Cardiac muscle cell (in vitro differentiated cells and primary cell): ENCODE measurements at regions not wholly inside any gene's neighbourhood (a gene's known extent, or its start where the extent isn't known, plus 50 kb on each side); places are given as distances from the start of the nearest gene placed in this dataset.

Source experiments
- DNase-seq, 2 donors: peaks; one replicate each; pipeline versions ENCODE4 v3.0.0 to v3.0.0-alpha.2; 2010 to 2017; ENCODE audit warnings: low read depth in 1 of 2, low spot score in 1 of 2
- H3K27ac ChIP-seq: fragments of 200-600 bp; sonication (generic); 2 replicates; pipeline ENCODE4 v1.5.1; 2016
- H3K27me3 ChIP-seq: fragments of 200-600 bp; sonication (generic); 2 replicates; pipeline ENCODE4 v1.6.0; 2016; ENCODE audit warnings: control low read depth
- H3K36me3 ChIP-seq: fragments of 200-600 bp; sonication (generic); 2 replicates; pipeline ENCODE4 v1.5.1; 2016; ENCODE audit warnings: control low read depth
- H3K4me1 ChIP-seq: fragments of 200-600 bp; sonication (generic); 2 replicates; pipeline ENCODE4 v1.8.1; 2017; ENCODE audit warnings: low read depth, mild to moderate bottlenecking, mixed run types
- H3K4me3 ChIP-seq: fragments of 200-600 bp; sonication (generic); 2 replicates; pipeline ENCODE4 v1.5.1; 2016; ENCODE audit warnings: mild to moderate bottlenecking
- H3K9me3 ChIP-seq: fragments of 200-600 bp; sonication (generic); 2 replicates; pipeline ENCODE4 v1.5.1; 2017; ENCODE audit warnings: low read depth, mild to moderate bottlenecking, control low read depth
- TF ChIP-seq, protein P1 (sequence below): IDR thresholded peaks from 2 replicates; pipeline ENCODE4 v1.5.1; 2012; ENCODE audit warnings: low read depth, mild to moderate bottlenecking, low read length

DNA sequence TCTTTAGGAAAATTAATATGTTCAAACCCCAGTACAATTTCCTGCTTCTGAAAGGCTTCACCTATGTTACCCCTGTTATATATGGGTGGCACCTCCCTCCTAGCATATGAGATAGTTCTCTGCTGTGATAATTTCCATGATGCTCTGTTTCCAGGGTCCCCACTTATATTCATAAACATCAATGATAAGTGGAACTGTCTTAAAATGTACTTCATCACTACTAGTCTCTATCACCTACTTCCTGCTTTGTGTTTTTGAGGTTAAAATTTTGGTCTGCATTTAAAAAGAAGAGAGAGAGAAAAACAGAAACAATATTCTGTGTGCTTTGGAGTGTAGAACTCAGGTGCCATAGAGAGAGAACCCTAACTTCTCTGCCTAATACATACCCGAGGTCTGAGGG lies 234.7 kb downstream of the HTR1A start:
- Histone ChIP-seq H3K27ac (no peak overlapping the region), H3K9me3 (no peaks in the 10 kb centered on the region), H3K4me3 (no peak overlapping the region), H3K4me1 (peaks cover 8% of the 10 kb centered on the region), H3K27me3 (no peaks in the 10 kb centered on the region), H3K36me3 (no peaks in the 10 kb centered on the region)
- TF ChIP-seq, protein P1, sequence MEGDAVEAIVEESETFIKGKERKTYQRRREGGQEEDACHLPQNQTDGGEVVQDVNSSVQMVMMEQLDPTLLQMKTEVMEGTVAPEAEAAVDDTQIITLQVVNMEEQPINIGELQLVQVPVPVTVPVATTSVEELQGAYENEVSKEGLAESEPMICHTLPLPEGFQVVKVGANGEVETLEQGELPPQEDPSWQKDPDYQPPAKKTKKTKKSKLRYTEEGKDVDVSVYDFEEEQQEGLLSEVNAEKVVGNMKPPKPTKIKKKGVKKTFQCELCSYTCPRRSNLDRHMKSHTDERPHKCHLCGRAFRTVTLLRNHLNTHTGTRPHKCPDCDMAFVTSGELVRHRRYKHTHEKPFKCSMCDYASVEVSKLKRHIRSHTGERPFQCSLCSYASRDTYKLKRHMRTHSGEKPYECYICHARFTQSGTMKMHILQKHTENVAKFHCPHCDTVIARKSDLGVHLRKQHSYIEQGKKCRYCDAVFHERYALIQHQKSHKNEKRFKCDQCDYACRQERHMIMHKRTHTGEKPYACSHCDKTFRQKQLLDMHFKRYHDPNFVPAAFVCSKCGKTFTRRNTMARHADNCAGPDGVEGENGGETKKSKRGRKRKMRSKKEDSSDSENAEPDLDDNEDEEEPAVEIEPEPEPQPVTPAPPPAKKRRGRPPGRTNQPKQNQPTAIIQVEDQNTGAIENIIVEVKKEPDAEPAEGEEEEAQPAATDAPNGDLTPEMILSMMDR: no peak
- no peak for DNase-seq

DNA sequence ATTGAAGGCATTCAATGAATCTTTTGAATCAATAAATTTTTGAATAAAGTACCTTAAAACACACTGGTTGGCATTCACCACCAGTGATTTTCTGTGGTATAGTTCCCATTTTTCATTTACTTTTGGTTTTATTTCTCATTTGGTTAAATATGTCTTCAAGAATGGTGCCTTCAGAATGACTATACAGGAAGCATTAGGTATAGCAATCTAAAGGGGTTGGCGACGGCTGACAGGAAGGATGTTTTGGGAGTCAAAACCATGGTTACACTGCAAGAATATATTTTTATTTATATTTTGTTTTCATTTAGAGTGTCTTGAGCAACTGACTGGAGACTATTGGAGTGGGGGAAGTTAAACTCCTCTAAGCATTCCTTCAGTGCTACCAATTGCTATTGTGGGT lies 235.7 kb downstream of the HTR1A start:
- Histone ChIP-seq H3K4me3 (no peak overlapping the region), H3K36me3 (no peaks in the 10 kb centered on the region), H3K4me1 (peaks cover 8% of the 10 kb centered on the region), H3K27me3 (no peaks in the 10 kb centered on the region), H3K9me3 (no peaks in the 10 kb centered on the region), H3K27ac (no peak overlapping the region)
- no peak for DNase-seq
- TF ChIP-seq, protein P1: no peak

DNA sequence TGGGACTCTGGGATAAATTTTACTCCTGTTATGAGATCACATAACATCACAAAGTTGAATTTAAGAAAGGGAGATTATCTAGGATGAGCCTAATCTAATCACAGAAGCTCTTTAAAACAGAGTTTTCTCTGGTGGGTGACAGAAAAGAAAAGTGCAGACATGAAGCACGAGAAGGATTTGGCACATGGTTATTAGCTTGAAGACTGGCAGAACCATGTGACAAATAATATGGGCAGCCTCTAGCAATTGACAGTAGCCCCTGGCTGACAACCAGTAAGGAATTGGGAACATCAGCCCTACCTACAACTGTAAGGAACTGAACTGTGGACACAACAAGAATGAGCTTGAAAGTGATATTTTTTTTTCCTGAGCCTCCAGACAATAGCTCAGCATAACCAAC lies 243.1 kb downstream of the HTR1A start:
- no peak for DNase-seq
- Histone ChIP-seq H3K27ac (no peak overlapping the region), H3K4me3 (no peak overlapping the region), H3K9me3 (no peaks in the 10 kb centered on the region), H3K27me3 (no peaks in the 10 kb centered on the region), H3K36me3 (no peaks in the 10 kb centered on the region), H3K4me1 (peaks cover 8% of the 10 kb centered on the region)
- TF ChIP-seq, protein P1: no peak

DNA sequence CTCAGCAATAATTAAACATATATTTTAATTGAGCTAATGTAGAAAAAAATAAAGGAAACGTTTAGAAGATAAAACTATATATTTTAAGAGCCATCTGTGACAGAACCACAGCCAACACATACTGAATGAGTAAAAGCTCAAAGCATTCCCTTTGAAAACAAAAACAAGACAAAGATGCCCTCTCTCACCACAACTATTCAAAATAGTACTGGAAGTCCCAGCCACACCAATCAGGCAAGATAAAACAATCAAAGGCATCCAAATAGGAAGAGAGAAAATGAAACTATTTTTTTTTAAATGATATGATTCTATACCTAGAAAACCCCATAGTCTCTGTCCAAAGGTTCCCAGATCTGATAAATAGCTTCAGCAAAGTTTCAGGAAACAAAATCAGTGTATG lies 262.0 kb downstream of the HTR1A start:
- H3K4me3 ChIP-seq: no peak overlapping the region
- TF ChIP-seq, protein P1: no peak
- H3K4me1 ChIP-seq: no peaks in the 10 kb centered on the region
- no peak overlapping the region for H3K27ac ChIP-seq
- no peak for DNase-seq
- no peaks in the 10 kb centered on the region for H3K36me3 ChIP-seq
- H3K9me3 ChIP-seq: no peaks in the 10 kb centered on the region
- H3K27me3 ChIP-seq: no peaks in the 10 kb centered on the region

DNA sequence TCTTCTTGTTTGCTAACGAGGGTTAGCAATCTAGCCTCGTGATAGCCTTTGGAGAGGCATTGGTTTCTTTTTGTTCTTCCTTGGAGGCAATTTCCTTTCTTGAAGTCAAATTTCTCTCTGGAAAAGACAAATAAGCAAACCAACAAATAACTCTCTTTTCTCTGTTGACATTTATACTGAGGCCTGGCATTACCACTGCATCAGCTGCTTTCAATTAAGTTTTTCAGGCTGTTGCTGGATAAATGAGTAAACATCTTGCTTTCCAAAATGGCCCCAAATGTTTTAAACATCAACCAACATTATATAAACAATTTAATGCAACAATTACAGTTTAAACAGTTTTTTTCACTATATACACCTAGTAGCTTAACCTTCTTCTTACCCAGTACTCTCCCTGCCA lies 264.4 kb downstream of the HTR1A start:
- no peak for DNase-seq
- H3K4me3 ChIP-seq: no peak overlapping the region
- no peaks in the 10 kb centered on the region for H3K9me3 ChIP-seq
- no peaks in the 10 kb centered on the region for H3K27me3 ChIP-seq
- TF ChIP-seq, protein P1: no peak
- no peaks in the 10 kb centered on the region for H3K36me3 ChIP-seq
- no peak overlapping the region for H3K27ac ChIP-seq
- H3K4me1 ChIP-seq: no peaks in the 10 kb centered on the region

DNA sequence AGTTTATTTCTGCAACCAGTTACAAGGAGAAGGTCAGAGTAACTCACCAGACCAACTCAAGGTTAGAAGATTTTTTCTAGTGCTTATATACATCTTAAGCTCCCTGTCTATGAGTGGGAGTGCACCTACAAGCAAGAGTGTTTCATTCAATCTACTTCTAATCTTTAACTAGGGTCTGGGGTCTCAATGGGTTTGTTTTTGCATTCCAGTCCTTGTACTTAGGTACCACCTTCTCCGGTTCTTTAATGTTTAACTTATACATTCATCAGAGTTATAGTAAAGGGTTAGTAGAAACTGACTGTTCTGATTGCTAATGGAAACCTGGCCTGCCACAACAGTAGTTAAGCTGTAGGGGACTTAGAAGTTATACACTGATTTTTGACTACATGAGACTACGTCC lies 271.7 kb downstream of the HTR1A start:
- no peaks in the 10 kb centered on the region for H3K27me3 ChIP-seq
- TF ChIP-seq, protein P1: no peak
- no peaks in the 10 kb centered on the region for H3K9me3 ChIP-seq
- H3K4me3 ChIP-seq: no peak overlapping the region
- no peaks in the 10 kb centered on the region for H3K36me3 ChIP-seq
- H3K27ac ChIP-seq: no peak overlapping the region
- no peaks in the 10 kb centered on the region for H3K4me1 ChIP-seq
- no peak for DNase-seq
